H9 (cell line): ENCODE measurements at regions not wholly inside any gene's neighbourhood (a gene's known extent, or its start where the extent isn't known, plus 50 kb on each side); places are given as distances from the start of the nearest gene placed in this dataset.

ENCODE experiments used
- DNase-seq: peaks from one replicate; pipeline ENCODE4 v3.0.0-alpha.2; 2017
- H2AFZ ChIP-seq: one replicate; pipeline ENCODE4 v1.6.1; 2013; ENCODE audit warnings: mild to moderate bottlenecking, low read length, control low read depth, moderate library complexity
- H2AK5ac ChIP-seq: 2 replicates; pipeline ENCODE4 v1.6.1; 2013; ENCODE audit warnings: low read length, control low read depth, mixed read lengths; ENCODE audit not compliant: insufficient read length
- H2BK120ac ChIP-seq: one replicate; pipeline ENCODE4 v1.6.1; 2013; ENCODE audit warnings: low read depth, mild to moderate bottlenecking, low read length, control low read depth, inconsistent platforms; ENCODE audit not compliant: poor library complexity, severe bottlenecking
- H2BK12ac ChIP-seq: 2 replicates; pipeline ENCODE4 v1.6.1; 2013; ENCODE audit warnings: low read length, control low read depth, mixed read lengths, low read depth; ENCODE audit not compliant: insufficient read length
- H2BK15ac ChIP-seq: 2 replicates; pipeline ENCODE4 v1.6.1; 2013; ENCODE audit warnings: low read depth, low read length, control low read depth
- H2BK20ac ChIP-seq: one replicate; pipeline ENCODE4 v1.6.1; 2013; ENCODE audit warnings: low read depth, mild to moderate bottlenecking, low read length, control low read depth, inconsistent platforms; ENCODE audit not compliant: poor library complexity, severe bottlenecking
- H2BK5ac ChIP-seq: 2 replicates; pipeline ENCODE4 v1.6.1; 2013; ENCODE audit warnings: low read length, control low read depth, mixed read lengths; ENCODE audit not compliant: insufficient read length
- H3K14ac ChIP-seq: 2 replicates; pipeline ENCODE4 v1.6.1; 2013; ENCODE audit warnings: low read length, control low read depth; ENCODE audit not compliant: insufficient read depth
- H3K18ac ChIP-seq: 2 replicates; pipeline ENCODE4 v1.6.1; 2013; ENCODE audit warnings: low read depth, mild to moderate bottlenecking, mixed read lengths, low read length, control low read depth; ENCODE audit not compliant: insufficient read length
- H3K23ac ChIP-seq: 2 replicates; pipeline ENCODE4 v1.6.1; 2013; ENCODE audit warnings: low read length, control low read depth, mixed read lengths, low read depth; ENCODE audit not compliant: insufficient read length
- H3K23me2 ChIP-seq: 2 replicates; pipeline ENCODE4 v1.6.1; 2013; ENCODE audit warnings: low read depth, mild to moderate bottlenecking, mixed read lengths, low read length, control low read depth; ENCODE audit not compliant: insufficient read length, poor library complexity, severe bottlenecking
- H3K27ac ChIP-seq: 2 replicates; pipeline ENCODE4 v1.5.1; 2013; ENCODE audit warnings: low read length, control low read depth, mixed read lengths, low read depth; ENCODE audit not compliant: insufficient read length
- H3K27me3 ChIP-seq: 2 replicates; pipeline ENCODE4 v1.6.1; 2013; ENCODE audit warnings: low read length, control low read depth, inconsistent platforms; ENCODE audit not compliant: insufficient read depth
- H3K4ac ChIP-seq: 2 replicates; pipeline ENCODE4 v1.6.1; 2013; ENCODE audit warnings: low read depth, mild to moderate bottlenecking, control low read depth, inconsistent platforms, low read length, moderate library complexity
- H3K4me1 ChIP-seq: 2 replicates; pipeline ENCODE4 v1.6.1; 2013; ENCODE audit warnings: low read length, control low read depth, inconsistent platforms; ENCODE audit not compliant: insufficient read depth
- H3K4me2 ChIP-seq: 2 replicates; pipeline ENCODE4 v1.6.1; 2013; ENCODE audit warnings: low read length, control low read depth, mixed read lengths; ENCODE audit not compliant: insufficient read length, insufficient read depth
- H3K56ac ChIP-seq: 2 replicates; pipeline ENCODE4 v1.6.1; 2013; ENCODE audit warnings: low read depth, mild to moderate bottlenecking, mixed read lengths, low read length, control low read depth; ENCODE audit not compliant: insufficient read length
- H3K79me1 ChIP-seq: 2 replicates; pipeline ENCODE4 v1.6.1; 2013; ENCODE audit warnings: low read depth, mild to moderate bottlenecking, moderate library complexity, low read length, control low read depth, inconsistent platforms; ENCODE audit not compliant: insufficient read depth, poor library complexity, severe bottlenecking
- H3K79me2 ChIP-seq: 2 replicates; pipeline ENCODE4 v1.6.1; 2013; ENCODE audit warnings: low read length, control low read depth, inconsistent platforms; ENCODE audit not compliant: insufficient read depth
- H3K9ac ChIP-seq: 2 replicates; pipeline ENCODE4 v1.6.1; 2013; ENCODE audit warnings: low read length, control low read depth, mixed read lengths; ENCODE audit not compliant: insufficient read length; ENCODE audit errors: extremely low read depth
- H3K9me3 ChIP-seq: one replicate; pipeline ENCODE4 v1.6.1; 2013; ENCODE audit warnings: low read depth, low read length, inconsistent platforms; ENCODE audit not compliant: control insufficient read depth
- H3T11ph ChIP-seq: one replicate; pipeline ENCODE4 v1.6.1; 2013; ENCODE audit warnings: mild to moderate bottlenecking, low read length, control low read depth, inconsistent platforms
- H4K20me1 ChIP-seq: one replicate; pipeline ENCODE4 v1.6.1; 2013; ENCODE audit not compliant: control insufficient read depth, insufficient read length, insufficient read depth
- H4K5ac ChIP-seq: 2 replicates; pipeline ENCODE4 v1.6.1; 2013; ENCODE audit warnings: low read depth, mild to moderate bottlenecking, mixed read lengths, low read length, control low read depth; ENCODE audit not compliant: insufficient read length
- H4K8ac ChIP-seq: replicated peaks from 2 replicates; pipeline ENCODE4 v1.6.1; 2013; ENCODE audit warnings: low read length, control low read depth, mixed read lengths, low read depth; ENCODE audit not compliant: insufficient read length
- H4K91ac ChIP-seq: 2 replicates; pipeline ENCODE4 v1.6.1; 2013; ENCODE audit warnings: low read depth, mild to moderate bottlenecking, moderate library complexity, mixed read lengths, low read length, control low read depth; ENCODE audit not compliant: insufficient read length
- H3K27ac Mint-ChIP-seq, 3 experiments: 2 replicates in 2 of 3; 3 replicates in 1 of 3; pipeline ENCODE4 v1.8.0; 2020 to 2021; ENCODE audit warnings: mixed read lengths in 3 of 3, mild to moderate bottlenecking in 1 of 3, moderate library complexity in 1 of 3
- H3K27me3 Mint-ChIP-seq: 2 replicates; pipeline ENCODE4 v1.8.0; 2021; ENCODE audit warnings: low read depth, mild to moderate bottlenecking, moderate library complexity, mixed read lengths
- H3K36me3 Mint-ChIP-seq, 3 experiments: 2 replicates in 2 of 3; 3 replicates in 1 of 3; pipeline ENCODE4 v1.8.0; 2020 to 2021; ENCODE audit warnings: low read depth in 3 of 3, mixed read lengths in 3 of 3; ENCODE audit not compliant: insufficient read depth in 1 of 3
- H3K4me1 Mint-ChIP-seq, 2 experiments: 2 replicates each; pipeline ENCODE4 v1.8.0; 2020; ENCODE audit warnings: mixed read lengths in 2 of 2
- H3K4me3 Mint-ChIP-seq, 2 experiments: 2 replicates in 1 of 2; 3 replicates in 1 of 2; pipeline ENCODE4 v1.8.0; 2020 to 2021; ENCODE audit warnings: mild to moderate bottlenecking in 2 of 2, mixed read lengths in 2 of 2, moderate library complexity in 1 of 2
- H3K9me3 Mint-ChIP-seq, 2 experiments: 2 replicates in 1 of 2; 3 replicates in 1 of 2; pipeline ENCODE4 v1.8.0; 2020; ENCODE audit warnings: mild to moderate bottlenecking in 2 of 2, mixed read lengths in 2 of 2, moderate library complexity in 1 of 2
- CTCF ChIP-seq: fragments of 200-600 bp; sonication (generic); conservative IDR thresholded peaks from 3 replicates; pipeline ENCODE4 v1.8.0; 2021; ENCODE audit warnings: antibody characterized with exemption, mild to moderate bottlenecking
- WGBS: extraction: QIAGEN DNeasy Blood & Tissue Kit; methylation state at CpG from one replicate; pipeline ENCODE4 v1.1.7; 2013; ENCODE audit warnings: missing lambda C conversion rate, low lambda C conversion rate, mixed read lengths; ENCODE audit not compliant: insufficient read length; ENCODE audit errors: extremely low coverage; 5-methylcytosine and 5-hydroxymethylcytosine counted together

GRCh38 chr2:66366619-66367018, 68.3 kb upstream of the MEIS1 start:
- H3K23me2 ChIP-seq: no peaks in the 10 kb centered on the region
- H3K27ac ChIP-seq: no peak overlapping the region
- H3K4me2 ChIP-seq: no peak overlapping the region
- WGBS: no CpG with 5 or more reads among the region's 2 CpGs
- H3K56ac ChIP-seq: no peak overlapping the region
- H2BK15ac ChIP-seq: no peak overlapping the region
- H2BK12ac ChIP-seq: no peak overlapping the region
- DNase-seq: no peak
- H3K4me1 Mint-ChIP-seq: peaks cover 27 to 28% of the 10 kb centered on the region in 2 experiments
- no peak overlapping the region for H3T11ph ChIP-seq
- H3K23ac ChIP-seq: no peak overlapping the region
- no peak overlapping the region for H3K4ac ChIP-seq
- H2BK120ac ChIP-seq: no peak overlapping the region
- H3K14ac ChIP-seq: no peak overlapping the region
- H2BK20ac ChIP-seq: no peak overlapping the region
- H3K9me3 Mint-ChIP-seq: no peaks in the 10 kb centered on the region; a peak in 1 of 5 replicates
- no peak overlapping the region for H3K9ac ChIP-seq
- H4K5ac ChIP-seq: no peak overlapping the region
- no peaks in the 10 kb centered on the region for H3K9me3 ChIP-seq
- no peak overlapping the region for H4K8ac ChIP-seq
- no peaks in the 10 kb centered on the region for H3K79me1 ChIP-seq
- TF ChIP-seq CTCF: no peak
- H3K27ac Mint-ChIP-seq: no peak overlapping the region
- H4K20me1 ChIP-seq: no peaks in the 10 kb centered on the region
- H4K91ac ChIP-seq: no peak overlapping the region
- peaks cover 3% of the 10 kb centered on the region; the same call in 1 of the 2 replicates for H3K4me1 ChIP-seq
- H3K79me2 ChIP-seq: no peaks in the 10 kb centered on the region
- no peaks in the 10 kb centered on the region for H3K36me3 Mint-ChIP-seq
- no peak overlapping the region for H3K4me3 Mint-ChIP-seq
- no peak overlapping the region for H2AK5ac ChIP-seq
- no peak overlapping the region for H2BK5ac ChIP-seq
- H2AFZ ChIP-seq: no peak overlapping the region
- H3K27me3 Mint-ChIP-seq: no peaks in the 10 kb centered on the region
- H3K18ac ChIP-seq: no peak overlapping the region
- H3K27me3 ChIP-seq: no peaks in the 10 kb centered on the region
